ENCODE measurements at regions not wholly inside any gene's neighbourhood (a gene's known extent, or its start where the extent isn't known, plus 50 kb on each side); places are given as distances from the start of the nearest gene placed in this dataset.

- TF ChIP-seq, protein P1, sequence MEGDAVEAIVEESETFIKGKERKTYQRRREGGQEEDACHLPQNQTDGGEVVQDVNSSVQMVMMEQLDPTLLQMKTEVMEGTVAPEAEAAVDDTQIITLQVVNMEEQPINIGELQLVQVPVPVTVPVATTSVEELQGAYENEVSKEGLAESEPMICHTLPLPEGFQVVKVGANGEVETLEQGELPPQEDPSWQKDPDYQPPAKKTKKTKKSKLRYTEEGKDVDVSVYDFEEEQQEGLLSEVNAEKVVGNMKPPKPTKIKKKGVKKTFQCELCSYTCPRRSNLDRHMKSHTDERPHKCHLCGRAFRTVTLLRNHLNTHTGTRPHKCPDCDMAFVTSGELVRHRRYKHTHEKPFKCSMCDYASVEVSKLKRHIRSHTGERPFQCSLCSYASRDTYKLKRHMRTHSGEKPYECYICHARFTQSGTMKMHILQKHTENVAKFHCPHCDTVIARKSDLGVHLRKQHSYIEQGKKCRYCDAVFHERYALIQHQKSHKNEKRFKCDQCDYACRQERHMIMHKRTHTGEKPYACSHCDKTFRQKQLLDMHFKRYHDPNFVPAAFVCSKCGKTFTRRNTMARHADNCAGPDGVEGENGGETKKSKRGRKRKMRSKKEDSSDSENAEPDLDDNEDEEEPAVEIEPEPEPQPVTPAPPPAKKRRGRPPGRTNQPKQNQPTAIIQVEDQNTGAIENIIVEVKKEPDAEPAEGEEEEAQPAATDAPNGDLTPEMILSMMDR (conservative IDR thresholded peaks at IDR 0.05 in 1 of 2, IDR thresholded peaks at IDR 0.05 in 1 of 2; ENCODE audit: low read depth in 1 of 2, low read length in 2 of 2), result no peak
- TF ChIP-seq EZH2 (IDR thresholded peaks at IDR 0.05; ENCODE audit: low read length, missing control alignments), result no peak
These were observed 271.8 kb upstream of the TPM1 start for GRCh38 chr15:62770752-62771151.

Measured in fibroblast of lung (primary cell).